HG03064 (cell line): ENCODE measurements at regions not wholly inside any gene's neighbourhood (a gene's known extent, or its start where the extent isn't known, plus 50 kb on each side); places are given as distances from the start of the nearest gene placed in this dataset.
"Not testable (repeated sequence)": the region's sequence is repeated elsewhere in the genome, so short reads cannot be mapped to it uniquely, and the experiment has no call there.

Experiments used
- ATAC-seq: cut with Tn5 transposase; IDR thresholded peaks from one replicate; pipeline ENCODE4 v1.9.1; 2021; ENCODE audit warnings: low read depth; ENCODE audit not compliant: unreplicated experiment

DNA sequence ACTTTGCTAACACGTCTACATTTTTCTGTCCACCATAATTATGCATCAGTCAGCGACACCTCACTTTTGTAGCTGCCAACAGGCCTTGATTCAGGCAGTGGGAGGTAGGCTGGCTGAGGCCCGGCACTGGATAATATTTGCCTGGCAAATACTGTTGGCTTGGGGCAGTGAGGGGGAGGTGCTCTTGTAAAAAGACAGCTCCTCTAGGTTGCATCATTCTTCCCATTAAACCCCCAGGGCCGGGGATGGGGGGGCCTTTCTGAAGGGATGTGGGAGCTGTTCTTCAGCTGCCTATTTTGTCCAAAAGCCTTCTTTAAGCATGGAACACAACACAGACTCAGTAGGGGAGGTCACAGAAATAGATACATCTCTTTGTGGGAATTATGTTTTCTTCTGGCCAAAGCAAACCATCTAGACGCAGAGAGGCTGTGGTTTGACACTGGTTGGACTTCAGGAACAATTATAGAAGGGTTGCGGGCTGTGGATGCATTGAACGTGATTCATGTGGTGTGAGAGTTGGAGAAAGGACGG lies 338.3 kb upstream of the NT5E start:
- ATAC-seq, result no peak

DNA sequence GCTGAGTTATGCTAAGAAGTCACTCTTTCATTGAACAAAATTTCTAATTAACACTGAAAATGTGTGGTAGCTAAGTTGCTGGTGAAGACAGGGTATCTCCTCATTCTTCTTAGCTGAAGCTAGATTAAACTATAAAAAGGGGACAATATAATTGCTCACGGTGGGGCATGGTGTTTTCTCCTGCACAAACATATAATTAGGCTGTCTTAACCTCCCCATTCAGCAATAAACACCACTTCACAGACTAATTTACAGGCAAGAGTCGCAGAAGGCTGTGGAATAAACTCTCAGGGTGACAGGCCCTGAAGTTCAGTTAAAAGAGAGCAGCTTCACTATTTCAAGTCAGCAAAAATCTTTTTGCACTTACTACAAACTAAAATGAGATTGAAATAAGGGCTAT lies 338.9 kb upstream of the NT5E start:
- ATAC-seq, result no peak

DNA sequence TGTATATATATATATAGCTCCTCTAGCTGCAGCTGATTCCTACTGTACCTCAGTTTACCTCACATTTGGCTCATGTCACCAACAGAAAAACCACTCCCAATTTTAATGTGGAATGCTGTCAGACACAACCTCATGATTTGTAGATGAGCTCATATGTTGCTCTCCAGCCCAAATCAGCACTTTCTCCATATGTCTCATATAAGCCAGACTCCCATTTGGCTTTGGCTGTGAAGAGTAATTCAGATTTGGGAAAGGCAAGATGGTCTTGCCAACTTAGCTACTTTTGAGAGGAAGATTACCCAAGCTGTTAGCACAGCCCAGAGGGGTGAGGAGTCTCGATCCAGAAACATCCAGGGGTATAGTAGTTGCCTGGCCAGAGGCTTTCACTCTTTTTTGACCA lies 342.2 kb upstream of the NT5E start:
- no peak for ATAC-seq

DNA sequence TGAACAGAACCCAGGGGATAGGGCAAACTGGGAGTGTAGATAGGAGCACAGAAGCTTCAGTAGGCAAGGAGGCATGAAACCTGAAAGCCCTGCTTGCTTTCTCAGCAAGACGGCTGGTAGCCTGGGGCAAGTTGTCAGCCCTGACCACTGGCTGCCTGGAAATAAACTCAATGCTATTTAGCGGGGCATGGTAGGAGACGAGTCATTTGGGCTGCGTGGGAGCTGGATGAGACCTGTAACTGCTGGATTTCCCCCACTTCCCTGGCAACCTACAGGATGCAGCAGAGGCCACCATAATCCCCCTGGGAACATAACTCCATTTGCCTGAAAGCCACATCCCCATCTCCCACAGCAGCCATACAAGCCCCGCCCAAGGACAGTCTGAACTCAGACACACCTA lies 332.6 kb upstream of the TBX18 start:
- no peak for ATAC-seq

DNA sequence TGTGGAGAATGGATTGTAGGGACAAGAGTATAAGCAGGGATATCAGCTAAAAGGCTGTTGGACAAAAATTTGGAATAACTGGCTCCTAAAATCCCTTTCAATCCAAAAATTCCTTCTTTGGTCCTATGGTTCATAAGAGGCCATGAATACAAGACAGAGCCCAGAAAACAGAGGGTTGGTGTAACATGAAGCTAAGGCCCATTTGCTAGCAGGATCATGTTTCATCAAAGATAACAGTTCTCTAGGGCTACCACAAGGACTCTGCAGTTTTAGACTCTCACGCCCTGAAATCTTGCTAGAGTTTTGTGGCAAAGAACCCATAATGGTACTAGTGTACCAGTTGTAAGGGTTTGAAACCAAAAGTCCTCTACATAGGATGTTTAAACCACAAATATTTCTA lies 327.8 kb upstream of the TBX18 start:
- ATAC-seq, result no peak

DNA sequence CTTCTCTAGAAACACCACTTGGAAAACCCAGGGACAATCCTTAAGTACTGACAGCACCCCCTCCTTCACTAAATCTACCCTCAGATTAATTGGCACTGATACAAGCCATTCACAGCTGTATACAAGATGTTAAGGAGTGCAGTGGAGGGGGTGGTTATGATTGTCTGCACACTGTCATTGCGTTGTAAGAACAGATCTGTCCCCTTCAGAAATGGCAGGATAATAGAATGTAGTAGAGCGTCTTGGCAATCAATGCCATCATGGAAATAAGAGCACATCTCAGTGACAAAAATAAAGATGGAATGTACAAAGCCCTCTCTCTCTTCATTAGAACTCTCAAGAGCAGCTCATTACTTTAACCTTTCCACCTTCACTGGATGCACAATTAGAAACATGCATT lies 324.9 kb upstream of the TBX18 start:
- no peak for ATAC-seq

DNA sequence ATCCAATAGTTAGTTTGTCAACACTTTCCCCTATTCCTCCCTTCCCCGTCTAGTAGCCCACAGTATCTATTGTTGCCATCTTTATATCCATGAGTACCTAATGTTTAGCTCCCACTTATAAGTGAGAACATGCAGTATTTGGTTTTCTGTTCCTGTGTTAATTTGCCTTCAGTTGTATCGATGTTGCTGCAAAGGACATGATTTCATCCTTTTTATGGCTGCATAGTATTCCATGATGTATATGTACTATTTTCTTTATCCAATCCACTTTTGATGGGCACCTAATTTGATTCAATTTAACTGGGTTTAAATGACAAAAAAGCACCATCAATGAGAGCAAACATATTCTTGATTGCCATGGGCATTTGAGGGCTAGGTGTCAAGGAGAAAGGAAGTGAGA lies 321.5 kb upstream of the TBX18 start:
- ATAC-seq, result no peak

DNA sequence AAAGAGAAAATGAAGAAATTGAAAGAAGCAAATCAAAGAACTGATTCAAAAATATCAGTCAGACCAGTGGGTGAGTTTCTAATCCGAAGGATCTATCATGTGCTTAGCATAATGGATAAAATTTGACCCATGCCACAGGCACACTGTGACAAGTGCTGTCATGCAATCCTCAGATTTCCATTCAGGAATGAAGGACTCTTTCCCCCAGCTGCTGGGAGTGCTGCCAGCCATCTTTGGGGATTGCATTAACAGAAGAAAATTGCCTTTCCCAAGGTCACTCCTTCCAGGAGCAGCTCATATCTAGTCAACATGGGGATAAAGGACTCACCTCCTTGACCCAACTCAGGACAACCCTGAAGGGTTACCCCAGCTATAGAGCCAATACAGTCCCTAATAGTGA lies 316.7 kb upstream of the TBX18 start:
- no peak for ATAC-seq

DNA sequence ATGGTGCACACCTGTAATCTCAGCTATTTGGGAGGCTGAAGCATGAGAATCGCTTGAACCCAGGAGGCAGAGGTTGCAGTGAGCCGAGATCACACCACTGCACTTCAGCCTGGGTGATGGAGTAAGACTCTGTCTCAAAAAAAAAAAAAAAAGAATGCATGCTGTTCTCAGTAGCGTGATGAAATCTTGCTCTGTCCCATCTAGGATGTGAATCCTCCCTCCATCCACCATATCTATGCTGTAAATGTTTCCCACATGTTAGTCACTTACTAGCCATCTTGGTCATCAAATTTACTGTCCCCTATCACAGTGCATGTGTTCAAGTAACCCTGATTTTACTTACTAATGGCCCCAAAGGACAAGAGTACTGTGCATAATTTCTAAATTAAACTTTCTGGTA lies 315.4 kb upstream of the TBX18 start:
- no peak for ATAC-seq

DNA sequence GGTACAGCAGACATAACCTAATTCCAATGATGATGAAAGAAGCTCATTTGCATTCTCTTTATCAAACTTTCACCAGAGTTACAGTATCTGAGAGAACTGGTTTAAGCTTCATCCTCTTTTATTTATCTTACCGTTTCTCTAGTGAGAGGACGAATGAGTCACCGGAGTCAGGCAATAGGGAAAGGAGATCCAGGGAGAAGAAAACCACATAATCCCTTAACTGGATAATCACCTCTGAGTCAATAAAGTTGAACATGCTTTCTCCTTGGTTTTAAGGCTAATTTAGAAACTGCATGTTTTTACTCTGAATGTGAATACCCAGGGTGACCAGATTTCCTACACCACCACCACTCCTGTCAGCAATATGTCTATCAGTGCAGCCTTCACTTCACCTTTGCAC lies 313.7 kb upstream of the TBX18 start:
- no peak for ATAC-seq

DNA sequence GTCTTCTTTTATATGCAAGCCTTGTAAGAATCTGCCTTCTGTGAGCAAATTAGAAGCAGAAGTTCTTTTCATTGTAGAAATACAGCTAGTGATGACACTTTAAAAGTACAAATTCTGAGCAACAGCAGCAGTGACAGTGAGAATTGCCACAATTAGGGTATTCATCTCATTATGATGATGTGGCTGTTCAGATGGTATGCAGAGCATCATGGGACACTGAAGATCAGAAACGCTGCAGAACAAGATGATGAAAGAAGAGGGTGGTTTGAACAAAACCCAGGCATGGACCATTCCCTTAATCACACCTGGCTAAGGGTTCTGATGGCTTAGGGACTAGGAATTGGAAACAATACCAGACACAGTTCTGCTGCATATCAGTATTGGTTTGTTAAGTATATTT lies 312.7 kb upstream of the TBX18 start:
- no peak for ATAC-seq

DNA sequence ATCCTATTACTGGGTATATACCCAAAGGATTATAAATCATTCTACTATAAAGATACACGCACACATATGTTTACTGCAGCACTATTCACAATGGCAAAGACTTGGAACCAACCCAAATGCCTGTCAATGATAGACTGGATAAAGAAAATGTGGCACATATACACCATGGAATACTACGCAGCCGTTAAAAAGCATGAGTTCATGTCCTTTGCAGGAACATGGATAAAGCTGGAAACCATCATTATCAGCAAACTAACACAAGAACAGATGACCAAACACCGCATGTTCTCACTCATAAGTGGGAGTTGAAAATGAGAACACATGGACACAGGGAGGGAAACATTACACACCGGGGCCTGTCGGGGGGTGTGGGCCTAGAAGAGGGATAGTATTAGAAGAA lies 307.4 kb upstream of the TBX18 start:
- not testable (repeated sequence) for ATAC-seq

DNA sequence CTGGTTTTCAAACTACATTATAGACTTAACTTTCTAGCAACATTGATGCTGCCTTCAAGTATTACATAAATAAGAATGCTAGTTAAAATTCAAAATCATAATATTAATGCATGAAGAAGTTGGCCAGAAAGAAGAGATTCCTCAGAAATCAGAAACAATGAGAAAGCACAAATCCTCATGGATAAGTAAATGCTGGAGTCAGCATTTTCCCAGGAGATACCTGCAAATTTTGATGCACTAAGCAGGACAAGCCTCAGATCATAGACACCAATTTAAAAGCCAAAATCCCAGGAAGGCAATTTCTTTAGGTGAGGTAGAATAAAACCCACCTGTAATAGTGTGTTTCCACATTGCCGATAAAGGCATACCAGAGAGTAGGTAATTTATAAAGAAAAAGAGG lies 305.2 kb upstream of the TBX18 start:
- ATAC-seq, result no peak

DNA sequence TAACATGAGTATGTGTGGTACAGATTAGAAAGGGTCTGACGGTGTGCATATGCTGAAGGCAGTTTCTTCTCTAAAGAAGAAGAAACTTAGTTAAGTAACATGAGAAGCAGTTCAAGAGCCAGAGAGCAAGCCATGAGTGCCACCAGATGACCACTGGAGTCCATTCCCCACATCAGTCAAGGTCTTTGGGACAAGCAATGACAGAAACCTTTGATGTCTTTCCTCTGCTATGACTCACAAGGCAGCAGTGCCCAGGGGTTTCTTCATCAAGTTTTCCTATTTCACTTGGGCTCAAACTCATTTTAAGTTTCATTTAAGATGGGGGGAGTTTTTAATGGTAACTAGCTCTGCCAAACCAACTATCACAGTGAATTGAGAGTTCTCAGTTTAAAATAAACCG lies 303.8 kb upstream of the TBX18 start:
- ATAC-seq, result no peak

DNA sequence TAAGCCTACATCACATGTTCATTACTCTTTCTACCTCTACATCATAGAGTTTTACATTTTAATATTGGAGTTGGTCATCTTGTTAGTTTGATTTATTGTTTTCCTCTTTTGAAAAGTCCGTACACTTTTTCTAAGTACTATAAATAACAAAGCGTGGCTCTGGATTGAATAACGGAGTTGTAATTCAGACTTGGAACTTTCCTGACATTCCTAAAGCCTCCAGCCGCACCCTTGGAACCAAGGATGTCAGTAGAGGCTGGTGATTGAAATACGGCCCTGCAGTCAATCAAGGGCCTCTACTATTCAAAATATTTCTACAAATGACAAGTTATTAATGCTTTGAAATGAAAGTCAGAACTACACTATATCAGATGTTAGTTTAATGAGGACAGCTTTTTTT lies 301.9 kb upstream of the TBX18 start:
- no peak for ATAC-seq

DNA sequence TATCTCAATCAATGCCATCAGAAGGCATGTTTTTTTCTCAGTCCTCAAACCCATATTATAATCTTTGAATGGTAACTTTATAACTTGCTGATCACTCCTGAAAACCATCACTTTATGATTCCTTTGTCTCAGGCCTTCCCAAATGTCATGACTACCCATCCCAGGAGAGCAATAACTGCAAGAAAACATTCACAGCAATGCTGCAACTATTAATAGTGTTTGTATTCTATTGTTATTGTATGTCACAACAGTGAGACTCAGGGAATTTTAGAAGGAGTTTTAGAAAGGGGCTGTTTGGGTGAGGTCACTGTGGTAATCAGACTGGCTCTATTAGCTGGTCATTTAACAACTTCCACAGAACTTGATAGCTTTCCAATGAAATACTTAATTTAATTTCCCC lies 301.4 kb upstream of the TBX18 start:
- ATAC-seq, result no peak

DNA sequence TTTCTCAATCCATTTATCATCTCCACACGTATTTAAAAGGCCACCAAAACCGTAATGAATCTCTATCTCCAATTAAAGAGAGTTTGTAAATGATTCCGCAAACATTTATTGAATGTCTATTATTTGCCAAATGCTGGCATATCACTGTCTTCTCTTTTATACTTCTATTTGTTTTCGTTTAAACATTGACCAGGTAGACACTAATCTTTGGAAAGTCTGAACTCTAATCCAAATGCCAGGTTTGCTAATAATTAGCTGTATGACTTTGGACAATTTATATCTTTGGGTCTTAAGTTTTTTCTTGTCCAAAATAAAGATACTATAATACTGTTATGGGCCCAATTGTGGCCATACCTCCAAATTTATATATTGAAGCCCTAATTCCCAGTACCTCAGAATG lies 299.2 kb upstream of the TBX18 start:
- no peak for ATAC-seq

DNA sequence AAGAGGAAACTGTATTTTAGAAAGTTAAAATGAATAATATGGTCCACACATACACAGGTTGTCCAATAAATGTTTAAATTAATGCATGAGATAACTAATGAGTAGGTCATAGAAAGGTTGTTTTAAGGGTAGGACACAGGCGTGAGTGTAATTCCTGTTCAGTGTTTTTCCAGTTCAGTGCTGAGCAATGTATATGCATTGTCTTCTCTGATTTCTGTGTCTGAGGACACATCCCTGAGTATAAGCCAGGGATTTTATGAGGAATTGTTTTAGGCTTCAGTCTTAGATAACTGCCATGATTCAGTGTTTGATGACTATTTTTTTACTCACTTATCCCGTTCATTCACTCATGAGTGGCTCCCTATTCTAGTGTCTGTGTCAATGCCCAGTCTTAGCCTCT lies 298.5 kb upstream of the TBX18 start:
- ATAC-seq, result no peak

DNA sequence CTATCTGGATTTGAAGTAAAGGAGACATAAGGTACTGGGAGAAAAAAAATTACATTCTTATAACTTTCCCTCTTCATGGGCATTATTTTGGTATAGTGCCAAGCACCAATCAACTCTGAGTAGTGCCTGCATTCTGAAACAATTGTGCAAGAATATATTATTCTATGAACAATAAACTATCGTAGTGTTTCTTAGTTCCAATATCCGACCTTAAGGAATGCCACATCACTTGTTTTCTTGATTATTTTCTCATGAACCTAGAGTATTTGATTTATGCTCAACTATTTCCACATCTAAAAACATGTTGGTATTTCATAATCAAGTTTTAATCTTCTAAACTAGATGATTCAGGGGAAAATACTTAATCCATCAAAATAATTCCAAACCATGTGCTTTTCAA lies 294.4 kb upstream of the TBX18 start:
- ATAC-seq, result no peak

DNA sequence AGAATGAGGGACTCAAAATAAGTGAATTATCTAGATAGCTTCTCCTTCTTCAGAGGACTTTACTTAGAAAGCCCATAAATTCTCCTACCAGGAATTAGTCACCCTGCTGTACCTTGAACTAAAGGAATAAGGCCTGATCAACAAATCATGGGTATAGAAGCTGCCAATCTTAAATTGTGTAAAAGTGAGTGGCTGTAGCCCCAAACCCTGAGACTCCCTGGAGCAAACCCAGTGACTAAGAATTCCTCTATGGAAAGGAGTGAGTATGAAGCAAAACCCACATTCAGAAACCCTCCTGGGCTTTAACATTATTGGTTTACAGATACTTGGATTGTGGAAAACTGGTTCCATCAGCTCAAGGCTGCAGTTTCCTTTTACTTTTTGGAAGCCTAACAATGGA lies 285.8 kb upstream of the TBX18 start:
- no peak for ATAC-seq

DNA sequence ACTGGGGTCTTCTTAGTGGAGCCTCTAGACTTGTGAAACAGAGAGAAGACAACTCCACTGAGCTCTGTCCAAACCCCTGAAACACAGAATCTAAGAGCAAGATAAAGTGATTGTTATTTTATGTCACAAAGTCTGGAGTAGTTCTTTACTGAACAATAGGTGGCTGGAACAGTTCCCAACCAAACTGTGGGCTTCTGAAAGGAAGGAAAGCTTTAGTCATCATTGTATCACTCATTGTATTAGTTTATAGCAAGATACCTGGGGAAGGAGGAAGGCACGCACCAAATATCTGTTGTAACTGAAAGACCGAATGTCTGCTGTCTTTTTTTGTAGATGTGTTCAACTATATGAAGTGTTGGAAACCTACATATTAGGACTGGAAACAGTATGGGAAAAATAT lies 284.9 kb upstream of the TBX18 start:
- no peak for ATAC-seq

DNA sequence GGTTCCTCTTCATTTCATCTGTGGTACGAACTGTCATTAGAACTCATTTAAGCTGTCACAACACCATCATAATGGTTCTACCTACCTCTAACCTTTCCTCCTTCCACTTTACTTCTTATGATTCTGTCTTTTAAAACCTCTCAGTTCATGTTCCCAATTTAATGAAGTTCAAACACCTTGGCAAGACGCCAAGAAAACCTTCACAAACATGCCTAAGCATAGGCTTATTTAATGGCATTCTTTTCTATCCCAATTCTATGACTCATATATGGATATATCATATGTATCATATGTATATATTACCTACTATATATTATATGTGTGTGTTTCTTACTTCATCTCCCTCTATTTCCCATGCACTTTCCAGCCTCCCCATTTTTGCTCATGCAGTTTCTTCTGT lies 283.4 kb upstream of the TBX18 start:
- no peak for ATAC-seq

DNA sequence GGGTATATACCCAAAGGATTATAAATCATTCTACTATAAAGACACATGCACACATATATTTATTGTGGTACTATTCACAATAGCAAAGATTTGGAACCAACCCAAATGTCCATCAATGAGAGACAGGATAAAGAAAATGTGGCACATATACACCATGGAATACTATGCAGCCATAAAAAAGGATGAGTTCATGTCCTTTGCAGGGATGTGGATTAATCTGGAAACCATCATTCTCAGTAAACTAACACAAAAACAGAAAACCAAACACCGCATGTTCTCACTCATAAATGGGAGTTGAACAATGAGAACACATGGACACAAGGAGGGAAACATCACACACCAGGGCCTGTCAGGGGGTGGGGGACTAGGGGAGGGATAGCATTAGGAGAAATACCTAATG lies 281.4 kb upstream of the TBX18 start:
- ATAC-seq, result not testable (repeated sequence)

DNA sequence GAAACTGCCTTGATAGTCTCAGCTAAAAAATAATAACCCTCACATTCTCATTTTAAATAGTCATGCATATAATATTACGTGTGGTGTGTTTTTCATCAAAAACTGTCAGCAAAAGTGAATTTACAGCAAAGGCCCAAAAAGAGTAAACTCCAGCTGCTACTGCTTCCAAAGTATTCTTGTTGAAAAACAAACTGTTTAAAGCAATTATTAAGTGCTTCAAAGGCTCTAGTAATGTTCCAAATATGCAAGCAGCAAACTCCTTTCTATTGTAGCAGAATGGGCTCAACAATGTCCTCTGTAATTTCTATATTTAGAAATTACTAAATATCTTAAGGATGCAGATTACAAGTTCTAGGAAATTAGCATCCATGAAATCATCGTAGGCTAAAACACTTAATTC lies 280.0 kb upstream of the TBX18 start:
- ATAC-seq, result no peak
